HepG2 (cell line): ENCODE measurements at regions not wholly inside any gene's neighbourhood (a gene's known extent, or its start where the extent isn't known, plus 50 kb on each side); places are given as distances from the start of the nearest gene placed in this dataset.

Source experiments
- CTCF ChIP-seq: sonication (generic); formaldehyde crosslinking; IDR thresholded peaks from 2 replicates; pipeline ENCODE4 v1.5.0; 2020; ENCODE audit warnings: mild to moderate bottlenecking, missing genetic modification reagents, moderate library complexity
- JUN ChIP-seq: sonication (generic); formaldehyde crosslinking; IDR thresholded peaks from 2 replicates; pipeline ENCODE4 v1.4.0; 2020; ENCODE audit warnings: mild to moderate bottlenecking, missing genetic modification reagents
- MAZ ChIP-seq, 2 experiments: sonication (generic) in 1 of 2; formaldehyde crosslinking in 1 of 2; IDR thresholded peaks; 2 replicates each; pipeline versions ENCODE4 v1.5.0 to v1.6.1; 2012 to 2020; ENCODE audit warnings: low read depth in 2 of 2, mild to moderate bottlenecking in 2 of 2, borderline replicate concordance in 1 of 2, improper control_type of control experiment in 1 of 2, low read length in 1 of 2, missing genetic modification reagents in 1 of 2, moderate library complexity in 1 of 2
- ZNF512 ChIP-seq: sonication (generic); formaldehyde crosslinking; IDR thresholded peaks from 2 replicates; pipeline ENCODE4 v1.4.0; 2020; ENCODE audit warnings: mild to moderate bottlenecking, missing genetic modification reagents
- TF ChIP-seq, protein P1 (sequence below): sonication (generic); formaldehyde crosslinking; IDR thresholded peaks from 2 replicates; pipeline ENCODE4 v1.5.1; 2020; ENCODE audit warnings: mild to moderate bottlenecking, missing genetic modification reagents, moderate library complexity

GRCh38 chr2:186319105-186319504, 167.0 kb upstream of the ZC3H15 start:
- no peak for TF ChIP-seq ZNF512 (CRISPR knock-in tag)
- no peak for TF ChIP-seq CTCF (CRISPR knock-in tag)
- no peak for TF ChIP-seq MAZ (IDR thresholded peaks at IDR 0.05; ENCODE audit: borderline replicate concordance, low read depth, low read length)
- TF ChIP-seq MAZ (CRISPR knock-in tag; IDR thresholded peaks at IDR 0.05; ENCODE audit: low read depth), result no peak
- TF ChIP-seq JUN, result no peak
- TF ChIP-seq, protein P1, sequence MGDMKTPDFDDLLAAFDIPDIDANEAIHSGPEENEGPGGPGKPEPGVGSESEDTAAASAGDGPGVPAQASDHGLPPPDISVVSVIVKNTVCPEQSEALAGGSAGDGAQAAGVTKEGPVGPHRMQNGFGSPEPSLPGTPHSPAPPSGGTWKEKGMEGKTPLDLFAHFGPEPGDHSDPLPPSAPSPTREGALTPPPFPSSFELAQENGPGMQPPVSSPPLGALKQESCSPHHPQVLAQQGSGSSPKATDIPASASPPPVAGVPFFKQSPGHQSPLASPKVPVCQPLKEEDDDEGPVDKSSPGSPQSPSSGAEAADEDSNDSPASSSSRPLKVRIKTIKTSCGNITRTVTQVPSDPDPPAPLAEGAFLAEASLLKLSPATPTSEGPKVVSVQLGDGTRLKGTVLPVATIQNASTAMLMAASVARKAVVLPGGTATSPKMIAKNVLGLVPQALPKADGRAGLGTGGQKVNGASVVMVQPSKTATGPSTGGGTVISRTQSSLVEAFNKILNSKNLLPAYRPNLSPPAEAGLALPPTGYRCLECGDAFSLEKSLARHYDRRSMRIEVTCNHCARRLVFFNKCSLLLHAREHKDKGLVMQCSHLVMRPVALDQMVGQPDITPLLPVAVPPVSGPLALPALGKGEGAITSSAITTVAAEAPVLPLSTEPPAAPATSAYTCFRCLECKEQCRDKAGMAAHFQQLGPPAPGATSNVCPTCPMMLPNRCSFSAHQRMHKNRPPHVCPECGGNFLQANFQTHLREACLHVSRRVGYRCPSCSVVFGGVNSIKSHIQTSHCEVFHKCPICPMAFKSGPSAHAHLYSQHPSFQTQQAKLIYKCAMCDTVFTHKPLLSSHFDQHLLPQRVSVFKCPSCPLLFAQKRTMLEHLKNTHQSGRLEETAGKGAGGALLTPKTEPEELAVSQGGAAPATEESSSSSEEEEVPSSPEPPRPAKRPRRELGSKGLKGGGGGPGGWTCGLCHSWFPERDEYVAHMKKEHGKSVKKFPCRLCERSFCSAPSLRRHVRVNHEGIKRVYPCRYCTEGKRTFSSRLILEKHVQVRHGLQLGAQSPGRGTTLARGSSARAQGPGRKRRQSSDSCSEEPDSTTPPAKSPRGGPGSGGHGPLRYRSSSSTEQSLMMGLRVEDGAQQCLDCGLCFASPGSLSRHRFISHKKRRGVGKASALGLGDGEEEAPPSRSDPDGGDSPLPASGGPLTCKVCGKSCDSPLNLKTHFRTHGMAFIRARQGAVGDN (CRISPR knock-in tag), result no peak
